HT1080 (cell line): ENCODE measurements at regions not wholly inside any gene's neighbourhood (a gene's known extent, or its start where the extent isn't known, plus 50 kb on each side); places are given as distances from the start of the nearest gene placed in this dataset.
"Not testable (repeated sequence)": the region's sequence is repeated elsewhere in the genome, so short reads cannot be mapped to it uniquely, and the experiment has no call there.

Experiments used
- DNase-seq: peaks from one replicate; pipeline ENCODE4 v3.0.0-alpha.2; 2015; ENCODE audit warnings: low read depth

DNA sequence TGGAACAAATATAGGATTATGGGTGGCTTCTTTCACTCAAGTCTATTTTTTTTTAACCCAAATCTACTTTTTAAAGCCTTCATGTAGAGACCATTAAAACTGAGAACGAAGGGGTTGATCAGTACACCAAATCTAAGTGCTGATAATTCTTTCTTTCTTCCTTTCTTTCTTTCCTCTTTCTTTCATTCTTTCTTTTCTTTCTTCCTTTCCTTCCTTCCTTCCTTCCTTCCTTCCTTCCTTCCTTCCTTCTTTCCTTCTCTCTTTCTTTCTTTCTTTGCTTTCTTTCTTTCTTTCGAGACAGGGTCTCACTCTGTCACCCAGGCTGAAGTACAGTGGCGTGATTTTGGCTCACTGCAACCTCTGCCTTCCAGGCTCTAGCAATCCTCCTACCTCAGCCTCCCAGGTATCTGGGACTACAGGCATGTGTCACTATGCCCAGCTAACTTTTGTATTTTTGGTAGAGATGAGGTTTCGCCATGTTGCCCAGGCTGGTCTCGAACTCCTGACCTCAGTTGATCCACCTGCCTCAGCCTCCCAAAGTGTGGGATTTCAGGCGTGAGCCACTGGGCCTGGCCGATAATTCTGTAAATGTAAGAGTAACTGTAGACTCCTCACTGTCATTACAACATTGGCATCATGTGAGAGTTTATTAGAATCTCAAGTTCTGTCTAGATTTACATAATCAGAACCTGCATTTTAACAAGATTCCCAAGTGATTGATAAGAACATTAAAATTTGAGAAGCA is 236.4 kb downstream of the TFEC start:
- DNase-seq: no peak

DNA sequence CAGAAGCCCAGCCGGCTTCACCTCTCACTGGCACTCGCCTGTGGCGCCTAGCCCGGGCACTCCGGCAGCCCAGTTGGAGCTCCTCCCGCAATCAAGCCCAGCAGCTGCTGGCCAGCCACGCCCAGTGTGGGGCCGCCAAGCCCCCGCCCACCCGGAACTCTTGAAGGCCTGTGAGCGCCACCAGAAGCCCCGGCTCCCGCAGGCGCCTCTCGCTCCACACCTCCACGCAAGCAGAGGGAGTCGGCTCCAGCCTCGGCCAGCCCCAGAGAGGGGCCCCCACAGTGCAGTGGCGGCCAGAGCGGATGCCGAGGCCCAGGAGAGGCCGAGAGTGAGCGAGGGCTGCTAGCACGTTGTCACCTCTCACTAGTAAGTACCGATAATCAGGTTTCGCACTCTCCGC is 240.7 kb downstream of the TFEC start:
- no peak for DNase-seq

DNA sequence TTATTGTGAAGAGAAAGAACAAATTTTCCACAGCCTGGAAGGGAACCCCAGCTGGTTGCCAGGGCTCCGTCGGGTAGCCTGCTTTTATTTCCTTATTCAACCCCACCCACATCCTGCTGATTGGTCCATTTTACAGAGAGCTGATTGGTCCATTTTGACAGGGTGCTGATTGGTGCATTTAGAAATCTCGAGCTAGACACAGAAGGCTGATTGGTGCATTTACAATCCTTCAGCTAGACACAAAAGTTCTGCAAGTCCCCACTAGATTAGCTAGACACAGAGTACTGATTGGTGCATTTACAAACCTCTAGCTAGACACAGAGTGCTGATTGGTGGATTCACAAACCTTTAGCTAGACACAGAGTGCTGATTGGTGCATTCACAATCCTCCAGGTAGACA is 241.1 kb downstream of the TFEC start:
- DNase-seq: not testable (repeated sequence)

DNA sequence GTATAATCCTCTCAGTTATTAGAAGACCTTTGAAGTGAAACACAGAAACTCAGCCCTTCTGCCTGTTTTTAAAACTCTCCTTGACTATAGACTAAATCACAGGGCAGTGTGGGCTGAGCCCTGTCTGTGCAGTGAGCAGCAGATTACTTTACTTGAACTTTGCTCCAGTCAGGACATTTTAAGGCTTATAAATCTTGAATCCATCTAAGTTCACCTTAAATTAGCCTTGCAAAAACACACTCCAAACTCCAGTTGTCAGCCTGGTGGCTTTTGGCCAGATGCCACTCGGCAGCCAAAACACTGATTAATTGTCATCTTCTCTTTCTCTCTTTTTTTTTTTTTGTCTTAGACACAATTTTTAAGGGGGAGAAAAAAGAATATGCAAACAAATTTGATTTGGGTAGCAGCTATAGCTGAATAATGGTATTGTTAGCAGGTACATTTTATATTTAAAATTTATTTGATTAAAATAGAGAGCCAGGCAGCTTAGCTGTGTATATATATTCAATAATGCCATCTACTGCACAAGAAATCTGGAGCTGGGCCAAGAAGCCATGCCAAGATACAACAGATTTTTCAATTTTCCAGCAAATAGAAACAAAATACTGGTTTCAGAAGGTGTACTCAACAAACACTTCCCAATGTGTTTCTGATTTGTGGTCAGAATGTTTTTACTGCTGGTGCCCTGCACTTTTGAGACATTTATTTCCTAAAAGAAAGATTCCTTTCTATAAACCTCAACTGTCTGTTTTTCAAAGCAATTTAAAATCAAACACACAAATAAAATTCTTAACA is 247.7 kb downstream of the TFEC start:
- DNase-seq: no peak

DNA sequence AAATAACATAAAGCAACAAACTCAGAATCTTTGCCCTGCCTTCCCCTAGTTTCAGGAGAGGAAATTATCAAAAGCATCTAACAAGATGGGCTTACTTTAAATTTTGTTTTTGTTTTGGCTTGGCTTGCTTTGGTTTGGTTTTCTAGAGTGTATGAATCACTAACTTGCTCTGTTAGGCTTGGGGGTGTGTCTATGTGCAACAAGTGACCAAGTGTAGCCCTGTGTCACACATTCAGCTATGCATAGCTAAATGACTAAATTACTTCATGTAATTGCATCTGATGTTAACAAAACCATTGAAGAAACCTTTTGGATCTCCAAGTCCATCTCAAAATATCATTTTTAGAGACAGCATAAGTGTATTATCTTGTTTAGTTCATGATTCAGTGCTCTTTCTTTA is 251.0 kb downstream of the TFEC start:
- DNase-seq: no peak

DNA sequence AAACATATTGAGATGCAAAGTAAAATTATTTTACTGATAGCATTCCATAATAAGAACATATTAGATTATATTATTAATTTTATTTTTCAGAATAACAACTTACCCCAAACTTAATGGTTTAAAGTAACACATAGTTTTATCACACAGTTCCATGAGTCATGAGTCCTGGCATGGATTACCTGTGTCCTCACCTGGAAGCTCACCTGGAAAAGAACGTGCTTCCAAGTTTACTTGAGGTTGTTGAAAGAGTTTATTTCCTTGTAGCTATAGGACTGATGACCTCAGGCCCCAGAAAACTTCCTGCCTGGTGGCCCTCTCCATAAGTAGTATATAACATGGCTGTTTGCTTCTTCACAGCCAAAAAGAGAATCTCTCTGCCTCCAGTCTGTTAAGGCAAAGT is 254.6 kb downstream of the TFEC start:
- DNase-seq: no peak

DNA sequence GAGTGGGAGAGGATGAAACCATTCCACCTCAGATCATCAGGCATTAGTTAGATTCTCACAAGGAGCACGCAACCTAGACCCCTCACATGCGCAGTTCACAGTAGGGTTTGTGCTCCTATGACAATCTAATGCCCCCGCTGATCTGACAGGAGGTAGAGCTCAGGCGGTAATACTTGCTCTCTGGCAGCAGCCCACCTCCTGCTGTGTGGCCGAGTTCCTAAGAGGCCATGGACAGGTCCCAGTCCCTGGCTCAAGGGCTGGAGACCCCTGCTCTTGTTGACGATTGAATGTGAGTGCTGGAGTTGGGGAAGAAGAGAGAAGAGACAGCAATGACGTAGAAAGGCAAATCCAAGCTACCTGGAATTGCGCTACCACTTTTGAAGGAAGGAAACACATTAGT is 267.2 kb downstream of the TFEC start:
- no peak for DNase-seq

DNA sequence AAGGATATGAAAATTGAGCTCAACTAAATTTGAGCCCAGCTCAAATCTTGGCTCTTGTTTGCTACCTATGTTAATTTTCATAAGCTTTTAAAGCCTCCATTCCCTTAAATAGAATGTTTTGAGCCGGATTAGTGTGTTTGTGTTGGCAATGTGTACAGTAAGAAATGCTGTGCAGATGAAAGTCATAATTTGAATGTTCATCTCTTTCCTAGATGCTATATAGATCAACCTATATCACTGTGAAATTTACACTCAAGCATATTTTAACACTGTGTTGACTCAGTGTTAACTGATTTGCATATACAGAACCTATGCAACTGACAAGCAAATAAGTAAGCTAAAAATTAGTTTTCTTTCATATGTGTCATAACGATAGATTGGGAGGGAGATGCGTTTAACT is 272.5 kb downstream of the TFEC start:
- DNase-seq: no peak

DNA sequence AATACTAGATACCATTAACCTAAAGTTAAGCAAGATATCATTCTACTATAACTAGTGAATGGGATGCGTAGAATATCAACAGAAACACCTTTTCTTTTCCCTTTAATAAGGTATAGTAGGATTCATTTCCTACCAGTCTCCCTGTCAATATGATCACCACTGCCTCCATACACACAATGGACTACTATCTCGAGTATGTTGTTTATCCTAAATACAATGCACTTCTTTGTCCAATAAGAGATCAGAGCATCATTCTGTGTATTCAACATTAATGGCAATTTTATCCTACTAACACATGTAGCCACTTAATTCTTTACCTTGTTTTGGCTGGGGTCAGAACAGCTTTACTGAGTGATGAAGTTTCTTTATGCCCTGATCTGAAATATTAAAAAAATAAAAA is 276.3 kb downstream of the TFEC start:
- no peak for DNase-seq

DNA sequence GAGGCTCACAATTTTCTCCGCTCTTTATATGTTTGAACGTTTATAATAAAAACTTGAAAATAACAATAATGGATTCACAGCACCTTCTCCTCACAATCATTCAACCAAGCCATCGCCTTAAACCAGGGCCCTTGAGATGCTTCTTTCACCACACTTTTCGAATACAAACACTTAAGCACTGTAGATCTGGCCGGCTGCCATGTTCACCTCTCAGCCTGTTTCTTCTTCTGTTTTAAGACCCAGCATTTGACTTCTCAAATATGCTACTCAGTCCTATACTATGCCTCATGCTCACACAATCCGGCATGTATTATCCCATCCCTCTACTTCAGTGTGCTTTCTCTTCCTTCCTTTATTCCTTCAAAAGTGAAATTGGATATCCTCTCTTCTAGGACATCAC is 280.6 kb downstream of the TFEC start:
- no peak for DNase-seq

DNA sequence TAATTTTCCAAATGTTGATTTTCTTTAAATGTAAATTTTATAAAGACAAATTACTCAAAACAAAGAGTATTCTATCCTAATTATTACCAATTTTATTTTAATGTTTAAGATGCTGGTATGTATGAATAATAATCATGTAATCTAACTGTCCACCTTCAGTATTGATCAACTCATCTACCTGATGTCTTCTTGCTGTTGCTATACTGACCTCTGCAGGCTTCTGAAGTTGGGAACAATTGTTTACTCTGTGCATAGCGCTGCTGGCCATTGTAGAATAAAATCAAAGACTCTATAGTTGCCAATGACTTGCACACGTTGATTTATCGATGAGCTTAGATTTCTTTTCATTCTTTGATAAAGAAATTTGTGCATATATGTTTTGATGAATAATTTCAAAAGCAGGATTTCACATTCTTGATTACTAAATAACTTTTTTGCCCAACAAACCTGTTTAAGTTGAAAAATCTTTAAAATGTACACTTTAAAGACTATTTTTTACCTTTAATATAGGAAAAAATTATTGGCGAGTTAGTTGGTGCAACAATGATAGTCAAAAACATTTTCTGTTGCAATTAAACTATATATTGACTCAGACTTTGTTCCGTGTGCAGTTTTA is 282.3 kb downstream of the TFEC start:
- DNase-seq: peak; percentile 2

DNA sequence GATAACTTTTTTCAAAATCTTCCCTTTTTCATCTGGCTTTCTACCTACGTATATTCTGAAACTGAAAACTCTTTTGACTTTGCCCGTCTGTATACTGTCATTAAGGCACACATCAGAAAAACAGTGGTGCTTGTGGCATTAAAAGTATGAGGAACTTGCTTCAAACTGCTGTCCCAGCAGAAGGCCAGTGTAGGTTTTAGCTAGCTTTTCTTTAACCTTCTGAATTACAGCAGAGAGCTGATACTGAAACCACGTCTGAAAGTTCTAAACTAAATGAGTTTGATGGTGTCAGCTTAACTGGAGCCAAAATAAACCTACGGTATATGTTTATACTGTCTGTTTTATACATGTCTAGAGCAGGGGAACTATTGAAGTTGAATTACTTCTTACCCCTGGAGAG is 283.4 kb downstream of the TFEC start:
- DNase-seq: no peak

DNA sequence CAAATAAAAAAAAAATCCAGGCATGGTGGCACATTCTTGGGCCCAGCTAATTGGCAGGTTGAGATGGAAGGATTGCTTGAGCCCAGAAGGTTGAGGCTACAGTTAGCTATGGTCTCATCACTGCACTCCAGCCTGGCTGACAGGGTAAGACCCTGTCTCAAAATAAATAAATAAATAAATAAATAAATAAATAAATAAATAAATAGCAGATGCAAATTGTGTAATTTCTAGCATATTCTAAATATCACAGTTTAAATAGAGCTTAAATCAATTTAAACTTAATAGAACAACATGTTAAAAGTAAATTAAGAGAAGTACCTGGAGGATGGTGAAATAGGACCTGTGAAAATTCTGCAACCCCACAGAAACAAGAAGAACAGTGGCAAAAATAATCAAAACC is 290.5 kb downstream of the TFEC start:
- no peak for DNase-seq

DNA sequence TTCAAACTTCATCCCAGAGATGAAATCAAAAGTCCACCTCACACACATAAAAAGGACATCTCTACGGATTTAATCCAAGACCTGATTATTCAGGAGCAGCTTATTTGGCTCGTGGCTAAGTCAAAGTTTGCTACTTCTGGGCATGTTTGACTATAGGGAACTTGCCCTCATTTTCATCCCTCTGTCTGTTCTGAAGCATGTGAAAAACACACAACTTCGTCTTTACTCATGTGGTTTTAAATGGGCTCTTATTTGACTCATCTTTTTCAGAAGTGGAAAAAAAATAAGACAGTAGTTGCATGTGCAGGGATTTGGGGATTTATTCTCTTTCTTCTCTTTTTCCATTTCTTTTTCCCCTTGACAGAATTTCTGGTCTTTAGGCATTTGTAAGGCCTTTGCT is 295.9 kb downstream of the TFEC start:
- DNase-seq: no peak

DNA sequence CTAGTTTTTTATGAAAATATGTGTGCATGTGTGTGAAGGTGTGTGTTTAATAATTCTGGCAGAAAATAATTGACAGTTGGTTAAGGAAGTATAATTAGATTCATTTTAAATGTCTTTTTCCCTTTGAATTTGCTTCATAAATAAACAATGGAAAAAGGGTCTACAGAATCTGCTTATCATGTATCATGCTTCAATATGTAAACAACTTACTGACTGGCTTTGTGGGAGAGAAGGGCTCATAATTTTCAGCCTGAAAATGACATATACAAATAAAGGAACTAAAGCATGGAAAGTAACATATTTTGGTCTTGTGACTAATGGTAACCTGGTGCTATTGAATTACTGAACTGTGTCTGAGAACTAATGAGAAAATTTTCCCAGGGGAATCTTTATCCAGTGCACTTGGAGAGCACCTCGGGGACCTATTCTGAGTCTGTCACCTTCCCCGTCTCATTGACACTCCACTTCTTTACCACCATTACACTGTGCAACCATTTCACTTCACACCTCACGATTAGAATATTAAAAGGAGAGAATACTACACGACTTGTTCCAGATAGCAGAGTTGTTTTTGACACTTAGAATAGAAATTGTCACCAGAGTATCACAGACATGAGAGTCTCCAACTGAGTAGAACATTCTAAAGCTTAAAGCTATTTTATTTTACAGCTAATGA is 298.6 kb downstream of the TFEC start:
- DNase-seq: no peak

DNA sequence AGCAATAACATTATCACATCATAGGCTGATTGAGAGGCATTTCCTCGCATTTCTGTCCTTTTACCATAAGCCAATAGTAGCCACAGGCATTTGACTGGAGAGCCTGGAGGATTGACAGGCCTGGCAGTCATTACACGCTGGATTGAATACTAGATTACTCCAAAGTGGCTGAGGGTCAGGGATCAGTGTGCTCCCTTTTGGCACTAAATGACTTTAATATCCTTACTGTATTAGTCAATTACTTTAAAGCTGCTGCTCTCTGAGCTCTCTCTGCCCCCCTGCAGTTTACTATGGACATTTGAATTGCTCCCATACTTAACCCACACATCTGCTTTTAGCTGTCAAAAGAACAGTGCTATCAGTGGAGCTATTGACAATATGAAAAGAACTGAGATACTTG is 302.0 kb downstream of the TFEC start:
- DNase-seq: no peak

DNA sequence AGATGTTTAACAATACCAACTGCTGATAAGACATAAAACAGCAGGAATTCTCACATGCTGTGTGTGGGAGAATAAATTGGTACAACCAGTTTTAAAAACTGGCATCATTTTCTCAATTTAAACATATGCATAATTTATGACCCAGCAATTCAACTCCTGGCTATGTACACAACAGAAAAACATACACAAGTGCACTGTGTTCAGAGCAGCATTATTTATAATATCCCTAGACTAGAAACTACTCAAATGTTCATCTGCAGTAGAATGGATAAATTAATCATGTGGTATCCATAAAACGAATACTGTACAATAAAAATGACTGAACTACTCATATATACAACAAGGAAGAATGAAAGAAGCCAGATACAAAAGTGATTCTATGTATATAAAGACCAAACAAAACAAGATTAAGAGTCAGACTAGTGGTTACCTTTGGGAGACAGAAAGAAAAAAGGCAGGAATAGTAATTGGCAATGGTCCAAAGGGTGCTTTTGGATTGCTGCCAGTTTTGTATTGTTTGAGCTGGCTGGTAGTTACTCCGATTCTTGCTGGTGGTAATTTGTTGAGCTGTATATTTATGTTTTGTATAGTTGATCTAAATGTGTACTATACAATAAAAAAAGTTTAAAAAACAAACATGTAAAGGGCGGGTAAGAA is 306.0 kb downstream of the TFEC start:
- peak; percentile 11 for DNase-seq

DNA sequence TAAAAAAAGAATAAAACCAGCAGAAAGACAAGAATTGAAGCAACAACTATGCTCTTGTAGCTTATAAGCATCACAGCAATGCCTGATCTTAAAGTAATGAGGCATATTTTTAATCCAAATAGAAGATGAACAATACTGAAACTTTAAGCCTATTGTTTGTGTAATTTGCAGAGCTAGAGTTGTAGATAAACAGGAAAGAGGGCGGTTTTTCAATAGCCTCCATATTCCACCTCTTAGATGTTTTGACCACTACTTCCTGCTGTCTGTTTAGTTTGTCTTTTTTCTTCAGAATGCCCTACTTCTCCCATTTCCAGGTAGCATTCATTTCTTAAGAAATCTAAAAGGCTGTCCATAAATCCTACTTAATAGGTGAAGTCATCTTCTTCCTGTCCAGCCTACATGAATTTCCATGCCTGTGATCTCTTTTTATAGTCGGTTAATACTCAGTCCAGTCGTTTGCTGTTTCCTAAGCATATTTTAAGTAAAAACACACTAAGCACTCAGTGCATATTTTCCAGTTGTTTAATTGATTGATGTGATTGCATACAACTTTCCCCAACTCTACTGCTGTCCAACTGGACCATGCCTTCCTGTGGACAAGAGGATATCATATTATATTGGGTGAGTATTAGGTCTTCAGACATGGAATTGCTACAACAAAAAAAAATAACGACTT is 308.1 kb downstream of the TFEC start:
- no peak for DNase-seq

DNA sequence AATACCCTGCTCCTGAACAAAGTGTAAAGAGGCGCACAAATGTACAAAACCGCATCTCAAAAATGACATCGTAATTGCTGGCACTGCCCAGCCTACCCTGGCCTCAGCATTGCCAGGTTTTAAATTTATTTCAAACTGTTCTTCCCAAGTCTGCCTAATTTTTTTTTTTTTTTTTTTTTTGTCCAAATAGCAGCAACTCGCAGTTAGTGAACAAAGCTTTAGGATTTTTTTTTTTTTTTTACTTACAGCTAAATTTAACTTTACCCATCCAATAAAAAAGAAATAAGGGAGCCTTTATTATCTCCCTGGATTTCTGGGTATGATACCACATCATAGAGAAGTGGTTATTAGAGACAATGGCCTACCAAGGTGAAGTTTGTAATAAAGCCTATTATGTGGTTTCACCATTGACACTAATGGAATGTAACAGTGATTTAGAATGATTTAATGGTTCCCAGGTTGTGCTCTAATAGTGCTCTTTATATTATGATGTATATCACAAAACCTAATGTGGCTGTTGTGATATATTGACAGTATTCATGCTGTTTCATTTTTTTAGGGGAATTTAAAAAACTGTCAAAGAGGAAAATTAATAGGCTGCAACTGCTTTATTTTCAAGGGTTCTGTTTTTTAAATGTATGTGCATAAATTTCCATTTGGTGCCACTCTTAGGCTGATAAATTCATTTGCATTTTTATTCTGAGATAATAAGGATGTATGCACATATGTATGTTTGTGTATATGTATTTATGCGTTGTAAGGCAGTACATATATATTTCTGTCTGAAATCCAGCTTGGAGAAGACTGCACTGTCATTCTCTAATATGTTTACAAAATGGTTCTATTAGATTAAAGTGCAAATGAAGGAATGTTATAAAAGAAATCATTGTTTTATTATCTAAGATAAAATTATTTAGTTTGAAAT is 309.0 kb downstream of the TFEC start:
- no peak for DNase-seq

DNA sequence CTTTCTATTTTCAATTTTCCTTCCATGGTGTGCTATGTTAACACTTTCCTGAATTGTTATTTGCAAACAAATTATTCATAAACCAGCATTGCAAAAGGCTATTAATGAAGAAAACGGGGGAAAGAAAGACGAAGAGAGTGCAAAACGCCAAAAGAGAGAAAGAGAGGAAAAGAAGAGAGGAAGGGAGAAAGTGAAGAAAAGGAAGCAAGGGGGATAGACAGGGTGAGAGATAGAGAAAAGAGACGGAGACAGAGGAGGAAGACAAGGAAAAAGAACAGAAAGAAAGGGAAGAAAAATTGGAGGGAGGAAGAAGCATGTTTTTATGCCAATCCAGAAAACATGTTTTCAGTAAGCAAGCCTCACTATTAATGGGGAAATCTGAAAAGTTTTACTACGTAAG is 310.6 kb downstream of the TFEC start:
- no peak for DNase-seq
